GM21786 (cell line): ENCODE measurements at regions not wholly inside any gene's neighbourhood (a gene's known extent, or its start where the extent isn't known, plus 50 kb on each side); places are given as distances from the start of the nearest gene placed in this dataset.

ENCODE experiments used
- ATAC-seq: cut with Tn5 transposase; IDR thresholded peaks from one replicate; pipeline ENCODE4 v1.9.1; 2021; ENCODE audit not compliant: unreplicated experiment

DNA sequence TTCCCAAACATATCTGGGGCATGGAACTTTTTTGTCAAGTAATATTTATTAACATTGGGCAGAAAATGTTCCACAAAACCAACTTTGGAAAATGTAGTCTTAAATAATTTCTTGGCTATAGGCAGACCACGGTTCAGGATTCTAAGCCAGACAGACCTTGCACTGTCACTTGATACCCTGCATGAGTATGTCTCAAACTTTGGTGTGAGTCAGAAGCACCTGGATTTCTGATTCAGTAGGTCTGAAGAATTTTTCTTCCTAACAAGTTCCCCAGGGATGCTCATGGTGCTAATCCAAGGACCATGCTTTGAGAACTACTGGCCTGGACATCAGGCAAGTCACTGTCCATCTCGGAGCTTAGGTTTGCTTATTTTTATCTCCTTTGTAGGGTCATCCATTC lies 562.0 kb downstream of the PLPP3 start:
- ATAC-seq, result no peak

DNA sequence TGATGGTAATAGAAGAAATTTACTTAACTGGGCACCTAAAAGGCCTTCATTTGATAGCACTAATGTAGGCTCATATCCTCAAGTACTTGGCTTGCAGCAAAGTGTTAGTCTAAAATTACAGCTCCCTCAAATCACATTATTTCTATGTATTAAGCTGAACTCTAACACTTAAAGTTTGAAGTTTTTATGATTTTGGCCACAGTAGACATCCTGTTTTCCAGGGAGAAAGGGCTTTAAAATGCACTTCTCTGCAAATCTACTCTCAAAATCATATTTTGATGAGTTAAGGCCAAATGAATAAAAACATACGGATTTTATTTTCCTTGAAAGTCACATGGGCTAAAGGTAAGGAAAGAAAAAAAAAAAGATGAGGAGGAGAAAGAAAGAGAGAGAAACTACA lies 575.5 kb downstream of the PLPP3 start:
- no peak for ATAC-seq

DNA sequence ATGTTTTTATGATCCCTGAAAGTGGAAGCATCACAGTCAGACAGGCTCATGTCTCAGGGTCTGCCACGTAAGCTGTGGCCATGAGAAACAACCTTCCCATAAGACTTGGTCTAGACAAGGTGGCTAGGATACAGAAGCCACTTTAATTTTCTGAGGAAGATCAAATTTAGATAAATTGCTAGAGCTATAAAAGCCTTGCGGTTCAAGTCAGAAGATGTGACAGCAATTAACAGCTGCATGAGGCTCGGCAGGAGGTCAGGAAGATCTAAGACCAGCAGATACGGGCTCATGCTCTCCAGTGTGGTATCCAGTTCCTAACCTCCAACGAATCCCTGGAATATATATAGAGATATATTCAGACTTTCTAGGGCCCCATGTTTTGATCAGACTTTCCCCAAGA lies 577.1 kb downstream of the PLPP3 start:
- no peak for ATAC-seq

DNA sequence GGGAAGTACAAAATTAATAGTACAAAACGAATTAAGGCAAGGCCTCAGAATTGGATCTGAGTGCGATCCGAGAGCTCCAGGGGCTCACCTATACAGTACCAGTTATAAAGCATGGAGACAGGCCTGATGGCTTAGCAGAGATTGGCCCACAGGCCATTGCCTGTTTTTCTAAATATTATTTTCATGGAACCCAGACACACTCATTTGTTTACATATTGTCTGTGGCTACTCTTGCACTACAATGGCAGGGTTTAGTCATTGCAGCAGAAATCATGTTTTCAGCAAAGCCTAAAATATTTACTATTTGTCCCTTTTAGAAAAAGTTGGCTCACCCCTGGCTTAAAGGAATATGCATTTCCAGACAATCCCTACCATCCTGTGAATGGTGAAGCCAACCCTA lies 578.9 kb downstream of the PLPP3 start:
- no peak for ATAC-seq

DNA sequence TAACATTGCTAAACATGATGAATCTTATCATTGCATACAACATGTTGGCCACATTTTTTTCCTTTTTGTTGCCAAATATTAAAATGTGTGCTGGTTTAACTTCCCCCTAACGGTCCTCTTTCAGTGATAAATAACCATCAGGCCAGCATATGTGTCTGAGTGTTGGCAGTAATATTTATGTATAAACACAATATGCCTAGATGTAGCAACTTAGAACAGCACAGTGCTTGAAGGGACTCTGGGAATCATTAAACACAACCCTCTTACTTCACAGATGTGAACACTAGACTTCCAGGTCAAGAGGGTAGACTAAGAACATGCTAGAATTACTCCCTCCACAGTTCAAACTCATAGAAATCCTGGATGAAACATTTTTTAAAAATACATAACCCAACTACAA lies 581.8 kb downstream of the PLPP3 start:
- no peak for ATAC-seq

DNA sequence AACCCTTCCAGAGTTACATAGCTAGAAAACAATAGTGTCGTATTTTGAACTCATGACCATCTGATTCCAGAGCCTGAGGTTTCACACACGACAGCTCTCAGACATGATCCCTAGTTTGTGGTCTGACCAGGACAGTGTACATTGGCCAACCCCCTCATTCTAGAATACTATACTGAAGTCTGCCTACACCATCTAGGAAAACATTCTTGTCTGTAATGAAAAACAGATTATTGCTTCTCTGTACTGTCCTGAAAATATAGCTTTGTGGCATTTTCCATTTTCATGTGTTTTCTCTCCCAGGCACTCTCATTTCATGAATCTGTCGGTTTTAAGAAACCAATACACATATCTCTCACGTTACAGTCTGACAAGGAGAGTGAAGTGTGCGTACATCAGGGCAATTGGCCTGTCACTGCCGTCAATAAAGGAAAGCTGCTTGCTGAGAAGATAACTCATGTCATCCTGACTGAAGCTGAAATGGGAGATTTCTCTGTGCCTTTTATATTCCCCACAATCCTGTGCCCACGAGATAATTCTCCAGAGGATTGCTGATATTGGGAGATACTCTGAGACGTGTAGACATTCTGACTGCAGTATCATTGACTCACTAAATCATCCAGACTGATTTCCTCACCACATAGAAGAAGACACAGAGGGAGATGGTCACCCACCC lies 585.6 kb downstream of the PLPP3 start:
- ATAC-seq, result no peak

DNA sequence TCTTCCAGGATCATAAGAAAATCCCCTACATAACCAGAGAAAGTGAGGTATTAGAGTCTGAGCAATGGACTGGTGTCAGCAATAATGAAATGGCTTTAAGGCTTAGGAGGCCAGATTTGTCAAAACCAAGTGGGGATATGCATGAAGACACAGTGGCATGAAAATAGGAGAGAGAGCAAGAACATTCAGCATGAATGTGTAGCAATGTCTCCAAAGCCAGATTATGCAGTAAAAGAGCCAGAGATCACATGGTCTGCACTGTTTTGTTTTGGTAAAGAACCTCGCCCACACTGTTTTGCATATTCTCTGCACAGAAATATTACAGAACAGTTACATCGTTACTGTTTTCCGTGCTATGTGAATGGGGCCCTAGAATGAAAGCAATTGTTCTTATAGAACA lies 589.4 kb downstream of the PLPP3 start:
- no peak for ATAC-seq

DNA sequence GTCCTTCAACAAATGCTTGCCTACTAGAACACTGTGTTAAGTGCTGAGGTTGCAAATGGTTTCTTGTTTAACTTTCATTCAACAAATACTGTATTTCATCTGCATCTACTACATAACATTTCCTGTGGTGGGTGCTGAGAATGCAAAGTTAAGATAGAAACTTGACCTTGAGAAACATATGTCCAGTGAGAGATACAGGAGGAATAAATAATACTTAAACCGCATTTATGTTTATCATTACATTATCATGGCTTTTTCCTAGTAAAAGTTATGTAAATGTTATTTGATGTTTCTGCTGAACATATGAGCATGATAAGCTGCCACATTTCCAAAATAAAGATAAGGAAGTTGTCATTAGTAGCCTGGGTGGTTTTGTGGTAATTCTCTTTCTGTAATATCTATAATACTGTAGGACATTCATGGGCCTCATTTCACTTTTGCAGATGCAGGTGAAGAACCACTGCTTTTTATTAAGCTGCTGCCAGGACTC lies 590.4 kb downstream of the PLPP3 start:
- no peak for ATAC-seq

DNA sequence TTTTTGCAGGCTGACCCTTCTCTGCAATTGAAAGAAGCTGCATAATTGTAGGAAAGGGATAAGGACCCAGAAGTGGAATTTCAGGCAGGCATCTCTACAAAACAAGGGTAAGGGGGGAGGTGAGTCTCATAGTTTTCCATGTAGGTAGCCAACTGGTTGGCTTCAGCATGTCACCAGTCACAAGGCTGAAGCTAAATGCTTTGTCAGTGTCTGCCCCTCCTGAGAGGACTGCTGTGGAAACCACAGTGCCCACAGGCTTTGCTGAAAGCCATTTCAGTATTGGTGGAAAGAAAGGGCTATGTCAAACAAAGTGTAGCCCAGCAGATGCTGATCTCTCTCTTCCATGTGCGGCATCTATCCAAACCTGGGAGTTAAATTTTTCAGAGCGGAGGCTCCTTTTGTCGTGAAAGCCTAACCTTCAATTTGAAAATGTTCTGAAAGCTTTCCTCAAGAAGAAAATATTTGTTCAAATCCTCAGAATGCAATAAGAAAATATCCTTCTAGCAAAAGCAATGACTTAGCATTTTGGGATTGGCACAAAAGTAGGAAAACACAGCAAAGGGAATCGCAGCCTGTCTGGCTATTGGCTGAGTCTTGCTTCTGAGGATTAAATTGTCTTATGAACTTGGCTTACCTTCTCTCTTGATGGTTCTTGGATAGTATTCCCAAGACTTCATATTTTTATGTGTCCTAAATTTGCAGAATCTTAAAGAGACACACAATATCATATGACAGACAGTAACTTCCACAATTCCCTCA lies 591.7 kb downstream of the PLPP3 start:
- ATAC-seq, result no peak

DNA sequence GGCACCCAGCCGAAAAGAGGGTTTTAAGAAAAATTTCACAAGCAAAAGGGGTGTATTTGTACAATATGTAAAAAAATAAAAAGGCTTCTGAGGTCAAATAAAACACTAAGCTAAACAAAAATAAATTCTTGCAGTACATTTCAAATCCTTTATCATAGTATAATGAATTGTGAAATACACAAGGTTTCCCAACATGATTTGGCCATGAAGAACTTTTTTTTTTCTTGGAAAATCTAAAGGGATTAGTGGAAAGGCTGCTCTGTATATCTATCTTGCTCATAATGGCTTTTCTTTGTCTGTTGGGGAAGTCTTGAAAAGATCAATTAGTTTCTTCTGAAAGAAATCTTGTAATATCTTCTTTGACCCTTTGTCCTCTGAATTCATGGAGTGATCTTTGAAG lies 593.4 kb downstream of the PLPP3 start:
- no peak for ATAC-seq

DNA sequence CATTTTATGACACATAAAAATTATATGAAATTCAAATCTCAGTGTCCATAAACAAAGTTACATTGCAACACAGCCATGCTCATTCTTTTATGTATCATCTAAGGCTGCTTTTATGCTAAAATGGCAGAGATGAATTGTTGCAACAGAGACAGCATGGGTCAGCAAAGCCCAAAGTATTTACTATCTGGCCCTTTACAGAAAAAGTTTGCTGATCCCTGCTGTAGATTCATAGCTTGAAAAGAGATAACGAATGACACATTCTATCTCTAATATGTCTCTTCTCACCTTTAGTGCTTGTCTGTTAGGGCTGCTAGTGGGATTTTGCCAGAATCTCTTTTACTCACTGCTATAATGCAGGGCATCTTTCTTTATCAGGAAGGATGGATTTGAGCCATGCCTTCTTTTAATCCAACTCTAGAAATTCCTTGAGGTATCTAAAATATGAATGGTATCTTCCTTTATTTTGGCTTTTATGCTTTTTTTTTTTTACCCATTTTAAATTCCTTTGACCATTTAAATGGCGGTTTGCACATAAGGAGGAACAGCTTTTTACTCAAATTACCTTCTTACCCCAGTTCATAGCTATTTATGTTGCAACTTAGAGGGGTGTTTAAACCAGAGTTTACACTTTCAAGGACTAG lies 598.2 kb downstream of the PLPP3 start:
- ATAC-seq, result no peak

DNA sequence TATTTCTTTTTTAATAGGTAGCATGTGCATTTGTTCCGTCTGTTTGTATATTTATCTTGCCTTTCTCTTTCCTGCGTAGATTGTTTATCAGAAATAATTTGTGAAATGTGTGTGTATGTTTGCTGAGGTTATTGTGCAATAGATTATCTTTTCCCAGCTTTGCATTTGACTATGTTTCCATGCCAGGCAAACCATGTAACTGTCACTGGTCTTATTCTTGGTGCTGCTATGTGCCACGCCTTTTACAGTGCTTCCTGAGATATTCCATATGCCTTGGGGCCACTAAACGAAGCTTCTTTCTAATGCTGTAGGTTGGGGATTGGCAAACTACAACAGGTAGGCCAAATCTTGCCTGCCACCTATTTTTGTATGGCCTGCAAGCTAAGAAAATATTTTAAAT lies 598.8 kb downstream of the PLPP3 start:
- ATAC-seq, result no peak

DNA sequence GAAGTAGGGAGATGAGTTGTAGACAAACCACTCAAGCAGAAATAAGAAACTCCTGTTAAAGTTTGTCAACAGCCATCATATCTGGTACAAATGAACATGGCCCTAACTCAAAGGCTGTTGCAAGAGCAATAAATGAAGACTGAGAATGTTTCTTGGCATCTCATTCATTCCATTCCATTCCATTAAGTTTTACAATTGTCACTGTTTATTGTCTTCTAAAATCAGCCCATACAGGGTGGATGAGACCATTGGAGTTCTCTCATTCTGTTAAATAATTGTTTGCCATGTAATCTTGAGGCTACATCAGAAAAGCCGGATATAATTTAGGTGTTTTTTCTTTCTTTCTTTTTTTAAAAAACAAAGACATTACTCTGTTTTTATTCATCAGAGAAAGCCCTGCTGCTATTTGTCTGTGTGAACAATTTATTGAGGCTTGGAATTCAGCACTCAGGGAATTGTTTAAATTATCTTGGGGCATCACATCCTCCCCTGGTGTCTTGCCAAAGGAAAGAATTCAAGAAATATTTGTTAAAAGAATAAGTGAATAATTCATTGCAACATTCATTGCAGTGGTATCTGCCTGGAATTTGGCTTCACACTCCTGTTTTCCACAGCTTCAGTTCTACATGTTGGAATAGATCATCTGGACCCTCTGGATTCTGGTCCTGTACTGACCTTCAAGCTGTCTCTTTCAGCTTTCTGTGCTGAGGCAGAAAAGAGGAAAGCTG lies 604.5 kb downstream of the PLPP3 start:
- no peak for ATAC-seq

DNA sequence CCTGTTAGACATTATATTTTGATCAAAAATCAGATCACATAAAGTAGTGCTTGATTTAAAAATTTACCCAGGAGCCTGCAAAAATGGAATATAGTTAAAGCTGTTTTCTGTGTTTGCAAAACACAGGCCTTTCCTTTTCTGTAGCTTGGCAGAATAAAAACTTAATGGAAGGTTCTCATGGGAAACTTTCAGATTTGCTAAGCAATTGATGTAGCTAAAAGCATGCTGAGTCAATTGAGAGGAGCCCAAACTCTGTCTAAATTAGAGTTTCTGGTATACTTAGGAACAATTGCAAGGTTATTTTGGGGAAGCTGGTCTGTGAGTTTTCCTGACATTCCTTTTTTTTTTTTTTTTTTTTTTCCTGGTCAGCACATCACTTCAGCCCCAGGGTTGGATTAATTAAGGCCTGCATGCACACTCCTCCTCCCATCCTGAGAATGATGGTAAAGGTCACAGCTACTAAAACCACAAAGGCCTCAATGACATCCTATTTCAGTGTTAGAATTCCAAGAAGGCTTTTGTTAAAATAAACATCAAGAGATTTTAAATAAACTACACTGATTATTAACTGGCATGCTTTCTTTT lies 608.7 kb downstream of the PLPP3 start:
- no peak for ATAC-seq

DNA sequence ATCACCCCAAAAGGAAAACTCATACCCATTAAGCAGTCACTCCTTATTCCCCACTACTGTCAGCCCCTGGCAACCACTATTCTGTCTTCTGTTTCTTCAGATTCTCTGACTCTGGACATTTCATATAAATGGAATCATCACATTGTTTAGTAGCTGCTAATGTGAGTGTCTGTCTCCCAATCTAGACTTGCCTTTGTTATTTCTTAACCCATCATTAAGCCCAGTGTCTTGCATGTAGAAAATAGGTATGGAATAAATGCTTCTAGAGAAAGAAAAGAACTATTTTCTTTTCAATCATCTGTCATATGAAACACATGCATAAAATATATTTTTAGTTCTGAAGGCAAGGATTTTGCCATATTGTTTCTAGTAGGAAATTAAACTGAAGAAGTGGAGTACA lies 610.0 kb downstream of the PLPP3 start:
- no peak for ATAC-seq

DNA sequence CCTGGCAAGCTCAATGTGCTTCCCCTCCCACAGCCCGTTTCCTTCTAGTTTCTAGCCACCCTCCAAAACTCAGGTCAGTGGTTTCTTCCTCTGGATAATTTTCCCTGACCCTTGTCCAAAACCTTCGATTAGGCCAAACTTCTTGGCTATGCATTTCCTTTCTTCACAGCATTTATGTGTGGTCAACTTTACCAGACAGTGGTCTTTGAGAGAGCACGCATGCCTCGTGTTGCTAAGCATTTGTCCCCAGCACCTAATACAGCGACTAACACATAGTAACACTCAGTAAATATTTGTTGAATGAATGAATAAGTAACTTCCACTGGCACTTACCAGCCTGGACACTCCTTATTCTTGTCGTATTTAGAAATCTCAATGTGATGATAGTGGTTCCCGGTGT lies 610.7 kb downstream of the PLPP3 start:
- ATAC-seq, result no peak

DNA sequence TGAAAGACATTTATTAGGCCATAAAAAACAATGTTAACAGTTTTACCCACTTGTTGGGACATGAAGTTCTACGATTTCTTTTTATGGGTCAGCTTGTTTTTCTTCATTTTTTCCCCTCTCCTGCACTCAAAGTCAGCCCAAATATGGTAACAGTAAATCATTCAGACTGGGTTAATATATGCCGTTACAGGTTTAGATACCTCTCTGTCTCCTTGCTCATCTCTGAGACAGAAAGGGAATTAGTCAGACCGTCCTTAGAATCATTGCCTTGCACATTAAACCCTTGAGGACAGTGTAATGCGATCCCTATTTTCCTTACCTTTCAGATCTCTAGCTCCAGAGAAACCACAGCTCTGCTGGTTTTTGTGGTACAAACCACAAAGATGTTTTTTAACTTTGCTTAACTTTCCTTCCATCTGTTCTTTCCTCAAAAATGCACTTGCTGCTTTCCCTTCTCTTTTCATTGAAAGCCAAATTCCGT lies 613.3 kb downstream of the PLPP3 start:
- ATAC-seq, result no peak

DNA sequence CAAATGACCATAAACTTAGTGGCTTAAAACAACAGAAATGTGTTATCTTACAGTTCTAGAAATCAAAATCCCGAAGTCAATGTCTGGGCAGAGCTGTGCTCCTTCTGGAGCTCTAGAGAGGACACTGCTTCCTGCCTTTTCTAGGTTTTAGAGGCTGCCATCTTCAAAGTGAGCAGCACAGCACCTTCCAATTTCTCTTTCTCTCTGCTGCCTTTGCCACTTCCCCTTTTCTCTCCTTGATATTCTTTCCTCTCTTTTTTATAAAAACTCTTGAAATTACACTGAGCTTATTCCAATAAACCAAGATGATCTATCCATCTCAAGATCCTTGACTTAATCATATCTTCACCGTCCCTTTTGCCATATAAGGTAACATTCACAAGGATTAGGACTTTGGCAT lies 616.9 kb downstream of the PLPP3 start:
- ATAC-seq, result no peak

DNA sequence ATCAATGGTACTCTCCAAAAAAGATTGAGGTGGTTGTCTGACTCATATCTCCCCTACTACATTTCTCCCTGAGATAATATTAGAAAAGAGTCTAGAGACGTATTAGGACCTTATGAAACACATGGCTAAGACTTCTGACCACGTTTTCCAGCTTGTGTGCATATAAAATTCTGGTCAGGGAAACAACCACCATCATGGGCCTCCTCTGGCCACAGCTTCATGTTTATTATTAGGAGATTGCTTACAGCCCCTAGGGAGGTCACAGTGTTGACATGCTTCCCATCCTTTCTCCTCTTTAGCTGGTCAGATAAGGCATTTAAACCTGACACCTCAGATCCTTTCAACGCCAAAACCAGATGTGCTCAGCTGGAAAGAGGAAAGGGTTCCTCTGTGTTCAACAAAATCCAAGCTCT lies 620.2 kb downstream of the PLPP3 start:
- ATAC-seq, result no peak

DNA sequence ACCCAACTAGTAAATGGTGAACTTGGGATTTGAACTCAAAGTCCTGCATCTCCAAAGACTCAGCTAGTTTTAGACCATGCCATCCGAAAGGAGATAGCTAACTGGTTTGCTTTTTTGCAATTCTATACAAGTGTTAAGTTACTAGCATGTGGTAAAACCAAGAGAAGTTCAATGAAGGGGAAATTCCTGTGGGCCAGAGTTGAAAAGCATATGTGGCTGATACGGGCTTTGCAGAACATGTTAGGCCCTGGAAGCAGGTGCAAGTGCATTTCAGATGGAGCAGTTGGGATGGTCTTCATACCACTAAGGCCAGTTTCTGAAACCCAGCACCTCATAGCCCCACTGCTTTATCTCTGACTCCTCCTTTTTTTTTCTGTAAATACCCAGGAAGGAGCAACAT lies 620.9 kb downstream of the PLPP3 start:
- ATAC-seq, result no peak

DNA sequence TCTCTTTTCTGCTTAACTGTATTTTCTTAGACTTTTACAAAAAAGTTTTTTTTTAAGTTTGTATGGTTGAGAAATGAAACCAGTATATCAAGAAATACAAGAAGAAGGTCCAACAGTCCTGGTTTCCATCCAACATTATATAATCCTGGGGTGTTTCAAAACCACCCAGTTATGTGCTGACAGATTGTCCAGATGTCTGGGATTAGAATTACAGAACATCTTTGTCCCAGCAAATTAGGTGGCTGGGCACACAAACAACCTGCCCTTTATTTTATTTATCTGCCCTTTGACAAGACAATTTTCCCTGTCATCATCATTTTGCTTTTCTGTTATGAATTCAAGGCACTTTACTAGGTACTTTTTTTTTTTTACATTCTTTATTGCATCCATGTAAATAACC lies 622.1 kb downstream of the PLPP3 start:
- no peak for ATAC-seq
